Hepatocyte (in vitro differentiated cells): ENCODE measurements at regions not wholly inside any gene's neighbourhood (a gene's known extent, or its start where the extent isn't known, plus 50 kb on each side); places are given as distances from the start of the nearest gene placed in this dataset.

Experiments used
- CTCF ChIP-seq: fragments of 200-600 bp; sonication (generic); IDR thresholded peaks from 2 replicates; pipeline ENCODE4 v1.5.1; 2016; ENCODE audit warnings: antibody characterized with exemption, mild to moderate bottlenecking; ENCODE audit not compliant: poor library complexity
- EZH2 ChIP-seq: fragments of 200-600 bp; sonication (generic); IDR thresholded peaks from 2 replicates; pipeline ENCODE4 v1.6.1; 2016; ENCODE audit warnings: antibody characterized with exemption, mild to moderate bottlenecking, borderline replicate concordance
- EZH2phosphoT487 ChIP-seq: fragments of 200-600 bp; sonication (generic); IDR thresholded peaks from one replicate; pipeline ENCODE4 v1.6.1; 2018; ENCODE audit warnings: antibody characterized with exemption, mild to moderate bottlenecking, low read depth, moderate library complexity; ENCODE audit not compliant: unreplicated experiment, severe bottlenecking

GRCh38 chr1:232355162-232356006 lies 274.5 kb downstream of the SIPA1L2 start:
- no peak for TF ChIP-seq CTCF
- no peak for TF ChIP-seq EZH2phosphoT487
- TF ChIP-seq EZH2, result no peak
